Hepatocyte (in vitro differentiated cells): ENCODE measurements at regions not wholly inside any gene's neighbourhood (a gene's known extent, or its start where the extent isn't known, plus 50 kb on each side); places are given as distances from the start of the nearest gene placed in this dataset.

ENCODE experiments used
- DNase-seq: peaks from one replicate; pipeline ENCODE4 v3.0.0-alpha.2; 2016; ENCODE audit warnings: low spot score
- H2AFZ ChIP-seq: fragments of 200-600 bp; sonication (generic); 2 replicates; pipeline ENCODE4 v1.6.0; 2016; ENCODE audit warnings: antibody characterized with exemption, mild to moderate bottlenecking
- H3K27ac ChIP-seq: fragments of 200-600 bp; sonication (generic); 2 replicates; pipeline ENCODE4 v1.5.1; 2016; ENCODE audit warnings: mild to moderate bottlenecking
- H3K27me3 ChIP-seq: fragments of 200-600 bp; sonication (generic); 2 replicates; pipeline ENCODE4 v1.6.1; 2016
- H3K36me3 ChIP-seq: fragments of 200-600 bp; sonication (generic); replicated peaks from 2 replicates; pipeline ENCODE4 v1.5.1; 2016; ENCODE audit warnings: low read depth; ENCODE audit not compliant: insufficient read depth
- H3K4me1 ChIP-seq: fragments of 200-600 bp; sonication (generic); 2 replicates; pipeline ENCODE4 v1.5.1; 2016; ENCODE audit warnings: mild to moderate bottlenecking, moderate library complexity; ENCODE audit not compliant: insufficient read depth
- H3K4me2 ChIP-seq: fragments of 200-600 bp; sonication (generic); 2 replicates; pipeline ENCODE4 v1.6.0; 2016
- H3K4me3 ChIP-seq: fragments of 200-600 bp; sonication (generic); 2 replicates; pipeline ENCODE4 v1.5.1; 2016; ENCODE audit warnings: mild to moderate bottlenecking
- H3K79me2 ChIP-seq: fragments of 200-600 bp; sonication (generic); 2 replicates; pipeline ENCODE4 v1.6.0; 2017; ENCODE audit warnings: mild to moderate bottlenecking
- H3K9me2 ChIP-seq: fragments of 200-600 bp; sonication (generic); replicated peaks from 2 replicates; pipeline ENCODE4 v1.6.0; 2017; ENCODE audit warnings: mild to moderate bottlenecking; ENCODE audit not compliant: insufficient read depth
- H3K9me3 ChIP-seq: fragments of 200-600 bp; sonication (generic); 2 replicates; pipeline ENCODE4 v1.5.1; 2016; ENCODE audit warnings: low read depth, mild to moderate bottlenecking
- H4K20me1 ChIP-seq: fragments of 200-600 bp; sonication (generic); 2 replicates; pipeline ENCODE4 v1.6.0; 2016; ENCODE audit warnings: mild to moderate bottlenecking; ENCODE audit not compliant: insufficient read depth, poor library complexity, severe bottlenecking
- EZH2 ChIP-seq: fragments of 200-600 bp; sonication (generic); IDR thresholded peaks from 2 replicates; pipeline ENCODE4 v1.6.1; 2016; ENCODE audit warnings: antibody characterized with exemption, mild to moderate bottlenecking, borderline replicate concordance
- EZH2phosphoT487 ChIP-seq: fragments of 200-600 bp; sonication (generic); IDR thresholded peaks from one replicate; pipeline ENCODE4 v1.6.1; 2018; ENCODE audit warnings: antibody characterized with exemption, mild to moderate bottlenecking, low read depth, moderate library complexity; ENCODE audit not compliant: unreplicated experiment, severe bottlenecking
- WGBS: methylation state at CpG from one replicate; pipeline ENCODE4 v1.1.6; 2016; ENCODE audit warnings: low lambda C conversion rate; ENCODE audit errors: missing lambda C conversion rate; 5-methylcytosine and 5-hydroxymethylcytosine counted together
- TF ChIP-seq, protein P1 (sequence below): fragments of 200-600 bp; sonication (generic); IDR thresholded peaks from 2 replicates; pipeline ENCODE4 v1.5.1; 2016; ENCODE audit warnings: antibody characterized with exemption, mild to moderate bottlenecking; ENCODE audit not compliant: poor library complexity

DNA sequence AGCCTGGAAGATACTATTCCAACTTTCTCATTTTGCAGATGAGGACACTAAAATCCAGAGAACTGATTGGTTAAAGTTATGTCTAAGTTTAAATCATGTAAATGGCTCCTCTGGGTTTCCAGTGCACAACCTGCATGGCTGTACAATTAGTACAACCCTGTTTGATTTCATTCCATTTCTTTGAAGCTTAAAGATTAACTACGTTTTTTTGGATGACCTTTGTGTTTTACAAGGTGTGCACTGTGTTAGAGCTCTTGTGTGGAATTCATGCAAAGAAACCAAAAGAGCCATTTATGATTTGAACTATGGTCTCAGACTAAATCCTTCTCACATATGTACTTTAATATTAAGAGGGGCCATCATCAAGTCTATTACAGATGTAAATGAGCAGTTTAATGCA, 149.5 kb downstream of the TMEM168 start:
- no peak for TF ChIP-seq EZH2
- TF ChIP-seq, protein P1, sequence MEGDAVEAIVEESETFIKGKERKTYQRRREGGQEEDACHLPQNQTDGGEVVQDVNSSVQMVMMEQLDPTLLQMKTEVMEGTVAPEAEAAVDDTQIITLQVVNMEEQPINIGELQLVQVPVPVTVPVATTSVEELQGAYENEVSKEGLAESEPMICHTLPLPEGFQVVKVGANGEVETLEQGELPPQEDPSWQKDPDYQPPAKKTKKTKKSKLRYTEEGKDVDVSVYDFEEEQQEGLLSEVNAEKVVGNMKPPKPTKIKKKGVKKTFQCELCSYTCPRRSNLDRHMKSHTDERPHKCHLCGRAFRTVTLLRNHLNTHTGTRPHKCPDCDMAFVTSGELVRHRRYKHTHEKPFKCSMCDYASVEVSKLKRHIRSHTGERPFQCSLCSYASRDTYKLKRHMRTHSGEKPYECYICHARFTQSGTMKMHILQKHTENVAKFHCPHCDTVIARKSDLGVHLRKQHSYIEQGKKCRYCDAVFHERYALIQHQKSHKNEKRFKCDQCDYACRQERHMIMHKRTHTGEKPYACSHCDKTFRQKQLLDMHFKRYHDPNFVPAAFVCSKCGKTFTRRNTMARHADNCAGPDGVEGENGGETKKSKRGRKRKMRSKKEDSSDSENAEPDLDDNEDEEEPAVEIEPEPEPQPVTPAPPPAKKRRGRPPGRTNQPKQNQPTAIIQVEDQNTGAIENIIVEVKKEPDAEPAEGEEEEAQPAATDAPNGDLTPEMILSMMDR, result no peak
- no peak for TF ChIP-seq EZH2phosphoT487
- Histone ChIP-seq H3K4me2 (no peak overlapping the region), H3K9me3 (no peaks in the 10 kb centered on the region), H3K4me3 (no peak overlapping the region), H3K79me2 (no peaks in the 10 kb centered on the region), H3K27ac (no peak overlapping the region), H4K20me1 (no peaks in the 10 kb centered on the region), H2AFZ (no peak overlapping the region), H3K4me1 (no peaks in the 10 kb centered on the region), H3K9me2 (no peaks in the 10 kb centered on the region), H3K27me3 (no peaks in the 10 kb centered on the region), H3K36me3 (no peaks in the 10 kb centered on the region)
- 24% methylated on average over 1 of the region's 1 CpG for WGBS
- DNase-seq, result no peak

DNA sequence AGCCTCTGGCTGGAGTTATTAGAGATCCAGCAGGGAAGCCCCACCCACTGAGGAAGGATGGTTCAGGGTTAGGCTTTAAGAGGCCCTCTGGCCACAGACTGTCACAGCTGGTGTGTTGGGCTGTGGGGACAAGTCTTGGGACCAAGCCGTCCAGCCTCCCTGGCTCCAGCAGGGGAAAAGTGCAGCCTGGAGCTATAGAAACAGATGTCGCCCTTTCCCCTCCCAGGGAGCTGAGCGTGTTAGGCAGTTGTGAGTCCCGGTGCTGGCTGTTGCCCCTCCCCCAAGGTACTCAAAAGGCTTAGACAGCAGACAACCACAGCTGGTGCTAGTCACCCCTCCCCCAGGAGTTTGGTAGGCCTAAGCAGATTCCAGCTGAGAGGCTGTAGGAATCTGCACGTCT, 143.4 kb downstream of the TMEM168 start:
- H3K4me1 ChIP-seq, result no peaks in the 10 kb centered on the region
- no peak overlapping the region for H2AFZ ChIP-seq
- H3K27me3 ChIP-seq, result no peaks in the 10 kb centered on the region
- WGBS, result 35% methylated on average over 5 of the region's 5 CpGs
- no peaks in the 10 kb centered on the region for H3K36me3 ChIP-seq
- TF ChIP-seq EZH2phosphoT487, result no peak
- TF ChIP-seq, protein P1, result no peak
- no peak for TF ChIP-seq EZH2
- H3K79me2 ChIP-seq, result no peaks in the 10 kb centered on the region
- no peak overlapping the region for H3K27ac ChIP-seq
- H4K20me1 ChIP-seq, result no peaks in the 10 kb centered on the region
- H3K4me3 ChIP-seq, result no peak overlapping the region
- no peak for DNase-seq
- H3K4me2 ChIP-seq, result no peak overlapping the region
- H3K9me3 ChIP-seq, result no peaks in the 10 kb centered on the region
- H3K9me2 ChIP-seq, result no peaks in the 10 kb centered on the region

DNA sequence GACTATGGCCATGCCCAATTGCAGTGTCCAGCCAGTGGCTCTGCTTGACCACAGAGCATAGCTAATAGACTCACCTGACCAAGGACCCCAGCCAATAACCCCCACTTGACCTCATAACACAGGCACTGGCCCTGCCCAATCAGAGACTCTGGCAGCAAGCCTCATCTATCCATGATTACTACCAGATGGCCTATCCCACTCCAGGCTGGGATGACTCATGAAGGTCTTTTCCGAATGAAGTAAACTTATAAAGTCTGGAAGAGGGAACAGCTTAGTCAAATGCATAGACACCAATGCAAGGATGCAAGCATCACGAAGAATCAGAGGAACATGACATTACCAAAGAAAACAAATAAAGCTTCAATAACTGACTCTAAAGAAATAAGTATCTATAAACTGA, 141.4 kb downstream of the TMEM168 start:
- no peak overlapping the region for H3K27ac ChIP-seq
- no peak overlapping the region for H3K4me2 ChIP-seq
- no peaks in the 10 kb centered on the region for H3K9me3 ChIP-seq
- no peak overlapping the region for H2AFZ ChIP-seq
- H3K4me3 ChIP-seq, result no peak overlapping the region
- TF ChIP-seq EZH2phosphoT487 (no peak), EZH2 (no peak)
- TF ChIP-seq, protein P1, result no peak
- no peaks in the 10 kb centered on the region for H4K20me1 ChIP-seq
- H3K9me2 ChIP-seq, result no peaks in the 10 kb centered on the region
- no peaks in the 10 kb centered on the region for H3K79me2 ChIP-seq
- no peaks in the 10 kb centered on the region for H3K4me1 ChIP-seq
- DNase-seq, result no peak
- 96% methylated on average over 2 of the region's 2 CpGs for WGBS
- H3K27me3 ChIP-seq, result no peaks in the 10 kb centered on the region
- peaks cover 3% of the 10 kb centered on the region for H3K36me3 ChIP-seq

DNA sequence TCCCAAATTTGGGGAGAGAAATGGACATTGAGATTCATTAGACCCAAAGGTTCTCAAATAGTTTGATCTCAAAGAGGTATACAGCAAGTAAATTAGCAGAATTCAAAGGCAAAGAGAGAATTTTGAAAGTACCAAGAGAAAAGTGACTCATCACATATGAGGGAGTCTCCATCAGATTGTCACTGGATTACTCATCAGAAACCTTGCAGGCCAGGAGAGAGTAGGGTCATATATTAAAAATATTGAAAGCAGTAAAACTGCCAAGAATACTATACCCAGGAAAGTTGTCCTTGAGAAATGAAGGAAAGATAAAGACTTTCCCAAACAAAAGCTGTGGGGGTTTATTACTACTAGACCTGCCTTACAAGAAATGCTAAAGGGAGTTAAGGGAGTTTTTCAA, 140.6 kb downstream of the TMEM168 start:
- Histone ChIP-seq H3K4me1 (no peaks in the 10 kb centered on the region), H3K27me3 (no peaks in the 10 kb centered on the region), H3K79me2 (no peaks in the 10 kb centered on the region), H3K4me3 (no peak overlapping the region), H3K9me3 (no peaks in the 10 kb centered on the region), H2AFZ (no peak overlapping the region), H4K20me1 (no peaks in the 10 kb centered on the region), H3K27ac (no peak overlapping the region), H3K4me2 (no peak overlapping the region), H3K9me2 (no peaks in the 10 kb centered on the region), H3K36me3 (peaks cover 3% of the 10 kb centered on the region)
- no peak for DNase-seq
- TF ChIP-seq EZH2 (no peak), EZH2phosphoT487 (no peak)
- TF ChIP-seq, protein P1, result no peak
